HG03135 (cell line): ENCODE measurements at regions not wholly inside any gene's neighbourhood (a gene's known extent, or its start where the extent isn't known, plus 50 kb on each side); places are given as distances from the start of the nearest gene placed in this dataset.

Experiments
- ATAC-seq: cut with Tn5 transposase; IDR thresholded peaks from one replicate; pipeline ENCODE4 v1.9.1; 2021; ENCODE audit warnings: mild to moderate bottlenecking, moderate library complexity; ENCODE audit not compliant: unreplicated experiment

DNA sequence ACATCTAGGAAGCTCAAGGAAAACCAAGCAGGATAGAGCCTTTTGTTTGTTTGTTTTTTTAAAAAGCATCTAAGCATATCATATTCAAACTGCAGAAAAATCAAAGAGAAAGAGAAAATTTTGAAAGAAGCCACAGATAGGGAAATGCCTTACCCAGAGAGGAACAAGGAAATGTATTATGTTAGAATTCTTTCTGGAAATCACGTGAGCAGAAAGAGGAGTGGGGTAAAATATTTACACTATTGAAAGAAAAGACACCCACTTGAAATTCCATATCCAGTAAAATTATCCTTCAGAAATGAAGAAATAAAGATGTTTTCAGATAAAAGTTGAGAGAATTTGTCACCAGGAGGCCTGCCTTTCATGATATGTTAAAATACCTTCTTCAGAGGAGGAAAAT, 775.7 kb upstream of the IGFBP3 start:
- ATAC-seq: no peak

DNA sequence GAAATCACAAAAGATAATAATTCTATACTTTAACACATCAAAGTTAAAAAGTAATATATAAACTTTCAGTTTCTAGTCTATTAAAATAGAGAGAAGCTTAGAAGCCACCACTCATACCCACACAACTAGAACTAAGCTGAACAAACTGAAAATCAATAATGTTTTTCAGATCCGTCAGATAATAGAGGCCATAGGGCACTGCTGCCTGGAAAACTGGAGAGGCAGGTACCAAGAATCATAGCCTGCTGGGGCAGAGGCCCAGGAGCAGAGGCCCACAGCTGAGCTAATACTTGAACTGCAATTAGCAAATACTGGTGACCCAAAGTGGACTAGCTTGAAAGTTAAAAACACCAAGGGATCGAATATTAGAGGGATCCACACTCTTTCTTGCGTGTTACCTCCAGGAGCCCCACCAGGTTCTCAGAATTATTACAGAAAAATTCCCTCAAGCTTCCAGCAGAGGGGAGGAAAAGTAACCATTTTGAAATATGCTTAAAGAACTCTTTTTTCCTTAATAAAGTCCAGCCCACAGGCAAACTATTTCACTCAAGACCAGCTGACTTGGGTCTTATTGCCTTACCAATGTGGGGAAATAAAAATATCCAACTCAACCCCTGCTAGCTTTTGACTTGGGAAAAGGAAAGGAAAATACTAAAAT, 774.1 kb upstream of the IGFBP3 start:
- no peak for ATAC-seq

DNA sequence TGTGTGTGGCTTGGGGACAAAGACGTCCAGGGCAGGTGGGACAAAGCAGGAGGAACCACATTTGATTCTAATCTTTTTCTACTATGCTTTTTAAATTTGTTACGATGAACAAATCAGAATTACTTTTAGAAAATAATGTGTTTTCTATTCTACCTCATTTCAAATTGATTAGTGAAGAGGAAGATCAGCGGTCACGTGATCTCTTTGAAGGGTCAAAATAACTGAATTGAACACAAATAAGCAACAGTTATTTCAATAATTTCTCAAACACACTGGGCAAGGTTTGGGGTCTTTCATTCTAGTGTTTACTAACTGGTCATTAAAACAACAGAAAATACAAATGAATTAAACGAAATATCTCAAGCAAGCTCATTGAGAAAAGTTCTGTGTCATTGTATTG, 773.0 kb upstream of the IGFBP3 start:
- no peak for ATAC-seq

DNA sequence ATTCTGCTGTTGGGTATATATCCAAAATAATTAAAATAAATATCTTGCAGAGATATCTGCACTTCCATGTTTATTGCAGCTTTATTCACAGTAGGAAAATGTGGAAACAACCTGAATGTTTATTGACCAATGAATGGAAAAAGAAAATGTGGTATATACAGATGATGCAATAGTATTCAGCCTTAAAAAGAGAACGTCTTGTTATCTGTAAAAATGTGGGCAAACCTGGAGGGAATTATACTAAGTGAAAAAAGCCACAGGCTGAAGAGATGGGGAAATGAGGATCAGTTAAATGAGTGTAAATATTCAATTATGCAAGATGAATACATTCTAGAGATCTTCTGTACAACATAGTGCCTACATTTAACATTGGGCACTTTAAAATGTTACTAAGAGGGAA, 766.1 kb upstream of the IGFBP3 start:
- ATAC-seq: no peak

DNA sequence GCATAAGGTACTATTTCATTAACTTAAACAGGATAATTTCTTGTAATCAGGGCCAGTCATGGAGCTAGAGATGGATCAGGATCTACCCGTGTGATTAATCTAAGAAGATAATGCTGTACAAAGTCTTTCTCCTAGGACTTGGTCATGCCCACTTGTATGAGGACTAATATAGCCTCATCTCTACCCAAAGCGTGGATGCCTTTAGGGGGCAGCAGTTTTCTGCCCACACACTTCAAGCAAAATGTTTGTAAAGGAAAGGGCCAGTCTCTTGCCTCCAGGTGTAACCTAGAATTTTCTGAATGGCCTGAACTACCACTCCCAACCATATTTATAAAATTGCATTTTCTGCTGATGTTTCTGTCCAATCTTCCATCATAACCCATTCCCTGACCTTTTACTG, 764.0 kb upstream of the IGFBP3 start:
- ATAC-seq: no peak

DNA sequence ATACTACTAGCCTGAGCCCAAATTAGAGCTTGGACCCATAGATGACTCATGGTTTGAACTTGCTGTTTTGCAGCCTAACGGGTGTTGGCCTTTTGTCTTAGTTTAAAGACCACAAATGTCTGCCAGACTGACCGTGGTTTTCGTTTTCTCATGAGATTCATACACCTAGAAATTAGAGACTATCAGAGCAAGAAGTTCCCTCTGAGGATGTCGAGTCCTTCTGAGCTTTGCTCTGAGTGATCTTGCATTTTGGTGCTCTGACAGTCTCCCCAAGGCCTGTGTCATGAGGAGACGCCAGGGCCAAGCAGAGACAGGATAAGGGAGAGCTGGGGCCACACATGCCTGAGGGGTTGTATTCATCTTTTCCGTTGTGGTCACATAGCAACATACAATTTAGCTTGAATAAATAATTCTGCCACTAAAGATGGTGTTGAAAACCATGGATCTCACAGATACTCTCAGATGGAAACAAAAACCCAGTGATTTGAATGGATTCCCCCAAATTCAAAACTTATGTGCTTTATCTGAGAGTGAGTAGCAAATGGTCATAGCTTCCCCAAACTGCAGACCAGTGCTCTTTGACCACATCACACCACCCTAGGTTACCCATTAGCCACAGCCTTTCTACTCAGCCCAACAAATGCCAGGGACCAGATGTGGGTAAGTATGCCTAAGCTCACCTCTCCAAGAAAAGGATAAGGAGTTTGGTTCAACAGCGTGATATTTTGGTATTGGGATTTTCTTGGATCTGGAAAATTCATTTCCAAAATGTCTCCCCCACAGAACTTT, 762.0 kb upstream of the IGFBP3 start:
- no peak for ATAC-seq

DNA sequence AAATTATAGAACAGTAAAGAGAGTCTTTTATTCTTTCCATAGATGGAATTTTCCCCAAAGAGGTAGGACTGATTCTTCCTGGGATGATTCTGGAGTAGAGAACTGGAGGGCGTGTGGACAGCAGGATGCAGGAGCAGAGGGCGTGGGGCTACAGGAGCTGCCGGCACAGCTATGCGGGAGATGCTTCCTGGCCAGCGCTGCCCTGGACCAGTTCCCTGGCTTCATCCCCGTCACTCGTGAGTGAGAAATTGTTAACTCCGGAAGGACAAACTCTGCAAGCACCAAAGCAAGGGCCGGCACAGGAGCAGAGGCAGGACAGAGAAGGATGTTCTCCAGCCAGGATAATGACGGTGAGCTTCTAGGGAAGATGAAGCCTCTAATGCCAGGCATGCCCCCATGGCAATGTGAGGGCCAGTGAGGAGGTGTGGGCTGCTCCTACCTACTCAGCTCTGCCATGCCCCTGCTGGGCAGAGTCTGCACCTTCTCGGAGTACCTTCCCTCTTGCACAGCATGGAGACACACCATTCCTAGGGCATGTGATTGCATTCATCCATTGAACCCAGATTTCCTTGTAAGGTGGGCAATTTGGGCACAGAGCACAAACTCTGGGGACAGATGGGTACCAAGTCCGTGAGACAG, 760.9 kb upstream of the IGFBP3 start:
- ATAC-seq: no peak

DNA sequence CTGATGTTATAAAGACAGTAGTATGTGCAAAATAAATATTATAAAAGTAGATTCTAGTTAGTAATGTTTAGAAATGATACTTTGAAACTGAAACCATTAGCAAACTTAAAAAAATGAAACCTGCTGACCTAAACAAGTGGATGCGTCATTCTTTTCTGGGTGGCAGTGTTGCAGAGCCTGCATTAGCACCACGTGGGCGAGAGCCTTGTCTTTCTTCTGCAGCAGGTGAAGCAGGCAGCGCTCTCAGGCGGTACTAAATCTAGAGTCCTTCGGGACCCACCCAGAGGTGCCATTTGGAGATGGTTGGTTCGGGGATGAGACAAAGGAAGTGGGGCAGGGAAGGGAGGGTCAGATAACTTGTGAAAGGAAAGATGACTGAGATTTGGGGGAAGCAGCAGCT, 759.1 kb upstream of the IGFBP3 start:
- ATAC-seq: no peak

DNA sequence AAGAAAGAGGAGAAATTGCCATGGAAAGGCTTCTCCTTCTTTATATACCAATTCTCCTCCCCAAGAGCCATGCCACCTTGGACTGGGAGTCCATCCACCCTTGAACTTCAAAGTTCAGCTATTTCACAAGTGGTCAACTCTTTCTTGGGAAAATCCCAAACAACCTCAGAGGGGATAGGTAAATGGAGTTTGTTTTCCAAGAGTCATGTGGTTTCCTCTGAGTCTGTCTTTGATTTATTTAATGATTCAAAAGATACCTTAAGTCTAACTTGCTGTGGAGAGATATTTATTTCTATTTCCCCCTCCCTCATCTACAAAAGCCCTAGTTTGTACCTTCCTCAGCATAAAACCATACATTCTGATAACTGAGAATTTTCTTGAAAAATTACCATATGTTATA, 758.6 kb upstream of the IGFBP3 start:
- no peak for ATAC-seq

DNA sequence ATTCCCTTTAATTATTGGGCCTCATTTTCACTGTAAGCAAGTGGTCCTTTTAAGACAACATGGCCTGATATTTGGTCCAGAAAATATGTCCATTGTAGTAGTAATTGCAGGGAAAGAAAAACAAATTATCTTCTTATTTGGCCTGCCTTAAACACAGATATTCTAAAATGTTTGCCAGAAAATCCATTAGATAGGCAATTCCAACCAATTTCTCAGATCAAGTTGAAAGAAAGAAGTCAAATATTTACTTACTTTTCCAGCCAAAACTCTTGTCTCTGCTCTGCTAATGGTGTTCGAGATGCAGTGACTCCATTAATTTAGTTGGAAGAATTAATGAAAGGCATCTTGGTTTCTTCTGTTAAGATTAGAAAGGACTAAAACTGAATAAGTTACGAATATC, 757.3 kb upstream of the IGFBP3 start:
- ATAC-seq: no peak

DNA sequence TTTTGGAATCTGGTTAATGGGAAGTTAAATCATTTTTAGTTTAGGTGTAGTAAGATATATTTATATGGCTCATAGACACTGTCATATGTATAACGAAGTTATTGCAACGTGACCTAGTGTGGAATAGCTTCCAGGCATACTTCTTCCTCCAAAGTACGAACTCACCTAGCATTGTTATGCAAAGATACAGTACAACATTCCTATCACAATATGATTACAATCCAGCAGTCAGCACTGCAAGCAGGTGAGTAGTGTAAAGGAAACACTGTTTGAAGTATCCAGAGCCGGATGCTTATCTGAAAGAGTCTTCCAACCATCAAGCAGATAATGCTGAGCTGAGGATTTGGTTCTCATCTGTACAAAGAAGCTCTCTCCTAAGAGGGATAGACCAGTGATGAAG, 754.4 kb upstream of the IGFBP3 start:
- ATAC-seq: no peak

DNA sequence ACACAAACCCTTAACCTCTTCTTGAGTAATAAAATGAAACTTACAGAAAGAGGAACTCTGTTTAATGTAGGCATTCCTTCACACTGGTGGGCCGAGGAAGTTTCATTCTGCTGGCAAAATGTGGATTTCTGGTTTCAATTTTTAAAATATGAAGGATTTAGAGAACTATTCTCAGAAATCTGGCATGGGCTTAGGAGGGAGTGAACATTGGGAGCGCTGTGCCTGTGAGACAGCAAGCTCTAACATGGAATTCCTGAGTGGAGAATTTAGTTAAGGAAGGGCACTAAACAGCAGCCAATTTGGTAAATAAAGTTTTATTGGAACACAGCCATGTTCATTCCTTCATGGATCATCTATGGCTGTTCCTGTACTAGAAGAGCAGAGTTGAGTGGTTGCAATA, 751.8 kb upstream of the IGFBP3 start:
- ATAC-seq: no peak

DNA sequence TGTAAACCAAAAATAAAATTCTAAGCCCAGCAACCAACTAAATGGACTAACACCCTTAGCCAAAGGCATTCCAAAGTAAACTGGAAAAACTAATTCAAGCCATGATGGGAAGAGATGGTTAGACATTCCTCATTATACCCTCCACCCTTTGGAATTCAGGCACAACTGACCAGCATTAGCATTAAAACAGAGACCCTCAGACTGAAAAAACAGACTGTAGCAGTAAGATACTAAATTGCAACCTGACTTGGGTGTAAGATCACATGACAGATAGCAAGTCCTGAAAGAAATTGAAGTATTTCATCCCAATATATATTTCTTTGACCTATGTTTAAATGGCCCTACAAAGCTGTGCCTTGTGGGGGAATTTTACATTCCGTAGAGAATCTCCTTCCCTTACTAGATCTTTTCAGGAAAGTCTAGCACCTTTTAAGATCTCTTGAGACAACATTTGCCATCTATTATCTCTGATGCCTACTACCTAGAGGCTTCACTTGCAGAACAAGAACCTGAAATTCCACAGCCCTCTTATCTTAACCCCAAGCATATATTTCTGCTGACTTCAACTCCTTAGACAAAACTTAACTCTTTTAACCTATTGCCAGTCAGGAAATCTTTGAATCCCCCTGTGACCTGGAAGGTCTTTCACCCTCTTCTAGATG, 750.2 kb upstream of the IGFBP3 start:
- no peak for ATAC-seq

DNA sequence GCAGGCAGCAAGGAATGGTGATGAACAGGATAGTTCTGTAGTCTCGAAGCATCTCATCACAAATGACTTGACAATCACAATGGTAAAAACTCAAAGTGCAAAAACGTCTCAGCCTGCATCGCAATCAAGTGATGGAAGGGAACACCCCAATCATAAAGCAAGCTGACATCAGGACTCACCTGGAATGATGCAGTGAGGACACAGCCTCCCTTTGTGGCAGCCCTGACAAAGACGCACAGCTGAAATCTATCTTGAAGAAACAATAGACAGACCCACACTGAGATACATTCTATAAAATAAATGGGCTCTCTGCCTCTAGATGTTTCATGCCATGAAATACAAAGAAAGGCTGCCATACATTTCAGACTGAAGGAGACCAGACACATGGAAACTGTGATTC, 748.0 kb upstream of the IGFBP3 start:
- ATAC-seq: no peak

DNA sequence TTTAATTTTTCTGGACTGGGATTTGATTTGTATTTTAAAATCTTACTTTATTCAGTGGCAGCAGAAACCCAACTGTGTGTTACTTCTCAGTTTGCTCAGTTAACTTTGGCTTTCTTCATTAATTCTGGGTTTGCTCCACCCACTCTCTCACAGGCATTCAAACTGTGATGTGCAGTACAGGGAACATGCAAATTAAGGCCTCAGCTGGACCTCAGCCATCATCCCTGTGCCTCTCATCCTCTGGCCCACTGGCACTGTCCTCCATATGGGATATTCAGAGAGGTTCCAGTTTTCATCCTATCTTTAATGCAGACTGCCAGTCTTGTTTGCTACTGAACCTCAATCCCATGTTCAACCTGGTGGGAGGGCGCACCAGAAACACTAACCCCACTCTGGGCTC, 743.4 kb upstream of the IGFBP3 start:
- ATAC-seq: no peak

DNA sequence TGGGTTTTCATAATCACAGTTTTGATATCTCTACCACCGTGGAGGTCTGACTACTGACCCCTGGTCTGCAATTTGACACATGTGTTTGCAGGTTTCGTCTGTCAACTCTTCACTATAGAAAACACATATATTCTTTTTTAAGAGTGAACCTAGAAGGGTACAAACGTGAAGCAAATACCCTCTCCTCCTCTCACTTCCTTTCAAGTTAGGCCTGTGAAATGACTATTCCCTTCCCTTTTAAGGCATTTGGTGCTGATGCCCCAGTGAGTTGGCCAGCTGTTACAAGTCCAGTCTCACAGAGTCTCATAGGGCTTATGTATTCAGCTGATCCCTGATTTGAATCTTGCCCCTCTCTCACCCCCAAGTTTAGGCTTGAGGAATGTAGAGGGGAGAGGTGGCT, 742.0 kb upstream of the IGFBP3 start:
- ATAC-seq: no peak

DNA sequence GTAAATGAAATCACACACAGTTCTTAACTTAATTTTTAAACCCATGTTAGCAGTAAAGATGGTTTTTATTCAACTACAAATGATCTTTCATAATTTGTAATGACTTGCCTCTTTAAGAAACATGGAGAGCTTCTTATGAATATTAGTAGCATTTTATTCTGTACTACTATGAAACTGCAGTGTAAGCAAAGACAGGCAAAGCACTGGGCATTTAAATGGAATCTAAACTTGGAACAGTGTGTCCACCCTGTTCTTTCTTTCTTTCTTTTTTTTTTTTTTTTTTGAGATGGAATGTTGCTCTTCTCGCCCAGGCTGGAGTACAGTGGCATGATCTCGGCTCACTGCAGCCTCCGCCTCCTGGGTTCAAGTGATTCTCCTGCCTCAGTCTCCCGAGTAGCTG, 740.4 kb upstream of the IGFBP3 start:
- ATAC-seq: no peak

DNA sequence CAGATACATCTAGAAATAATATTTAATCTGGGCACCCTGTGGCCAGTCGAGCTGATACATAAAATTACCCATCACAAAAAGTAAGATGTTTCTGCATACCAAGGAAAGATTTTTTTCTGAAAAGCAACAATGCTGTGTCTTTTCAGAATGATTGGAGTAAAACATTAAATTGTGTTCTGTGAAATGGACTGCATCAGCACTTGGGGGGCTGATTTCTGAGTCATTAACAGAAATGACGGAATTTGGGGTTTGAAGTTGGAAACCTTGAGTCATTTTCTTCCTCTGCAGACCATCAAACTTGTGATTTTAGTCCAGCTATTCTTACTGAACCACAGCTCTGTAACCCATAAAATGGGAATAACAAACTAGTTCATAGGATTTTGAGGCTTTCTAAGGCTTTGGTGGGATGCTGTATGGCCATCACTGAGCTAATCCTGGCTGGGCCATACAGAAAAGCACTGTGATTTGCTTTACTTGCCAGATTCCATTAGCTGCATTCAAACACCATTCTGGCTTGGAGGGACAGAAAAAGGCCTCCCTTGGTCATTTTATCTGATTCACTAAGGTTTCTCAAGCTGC, 739.4 kb upstream of the IGFBP3 start:
- ATAC-seq: no peak

DNA sequence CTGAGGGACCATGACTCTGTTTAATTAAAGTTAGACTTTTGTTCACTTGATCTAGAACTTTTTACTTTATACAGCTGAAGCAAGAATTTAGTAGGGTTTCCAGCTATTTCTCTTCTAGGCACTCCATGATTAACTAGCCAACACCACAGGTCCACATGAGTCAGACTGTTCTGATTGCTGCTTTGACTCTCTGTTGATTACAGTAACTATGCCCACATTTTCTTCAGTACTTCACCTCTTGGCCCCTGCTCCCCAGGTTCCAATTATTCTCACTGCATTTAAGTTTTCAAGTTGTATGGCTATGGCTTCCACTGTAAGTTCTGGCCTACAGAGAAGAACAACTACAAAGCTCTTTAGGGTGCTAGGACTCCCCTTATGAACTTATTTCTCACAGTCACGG, 737.2 kb upstream of the IGFBP3 start:
- ATAC-seq: no peak

DNA sequence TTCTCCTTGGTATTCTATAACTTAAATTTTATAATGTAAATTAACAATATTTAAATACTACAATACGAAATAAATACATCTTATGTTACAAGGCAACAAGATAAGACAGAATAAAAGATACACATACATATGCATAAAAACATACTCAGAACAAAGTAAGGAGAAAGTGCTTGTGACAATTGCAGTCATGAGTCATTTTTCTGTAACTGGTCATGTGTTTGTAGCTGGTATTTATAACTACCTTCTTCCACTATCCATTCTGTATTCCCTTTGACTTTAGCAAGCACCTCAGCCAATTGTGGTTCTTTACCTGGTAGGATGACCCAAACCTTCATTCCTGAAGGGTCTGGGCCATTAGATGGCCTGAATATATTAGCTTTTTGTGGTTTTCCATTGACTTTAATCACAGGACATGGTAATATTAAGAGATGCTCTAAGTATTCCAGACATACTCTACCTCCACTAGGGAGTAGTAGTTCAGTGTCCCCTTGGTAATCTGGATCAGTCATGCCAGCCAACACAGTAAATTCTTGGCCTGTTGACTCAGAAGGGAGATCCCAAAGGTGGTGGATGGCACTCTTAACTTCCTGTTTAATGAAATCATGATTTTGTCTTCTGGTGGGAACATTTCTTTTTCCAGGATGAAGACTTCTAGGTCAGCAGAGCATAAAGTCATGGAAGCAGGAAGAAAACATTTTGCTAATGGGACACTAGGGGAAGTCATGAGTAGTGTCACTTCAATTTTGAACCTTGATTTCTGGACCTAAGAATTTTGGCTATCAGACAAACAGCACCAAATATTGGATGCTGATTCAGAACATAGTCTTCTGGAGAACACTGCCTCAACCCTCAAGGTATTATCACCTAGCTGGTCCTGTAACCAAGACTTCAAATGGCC, 733.7 kb upstream of the IGFBP3 start:
- ATAC-seq: no peak
